ENCODE measurements at regions not wholly inside any gene's neighbourhood (a gene's known extent, or its start where the extent isn't known, plus 50 kb on each side); places are given as distances from the start of the nearest gene placed in this dataset.

- ChIA-PET CTCF (interaction anchor here (0.9 to 4.2 kb wide), 2 partner anchors 14 to 36 kb away, joined by 6 to 22 read pairs; no protein-coding TSS in a partner anchor), POLR2A (no interaction called here)
- no peak for TF ChIP-seq CTCF (IDR thresholded peaks at IDR 0.05; ENCODE audit: insufficient read depth, low read length, missing control alignments)
- no peak for DNase-seq (ENCODE audit: low read depth, low spot score)
- H3K4me3 ChIP-seq (ENCODE audit: low read depth, low read length): no peak overlapping the region
Measured at GRCh38 chr10:61176424-61176823, 232.4 kb upstream of the RHOBTB1 start.

- TF ChIP-seq CTCF (IDR thresholded peaks at IDR 0.05; ENCODE audit: insufficient read depth, low read length, missing control alignments): no peak
- peak; percentile 12 for DNase-seq (ENCODE audit: low read depth, low spot score)
- POLR2A ChIA-PET: no interaction called here
- CTCF ChIA-PET: interaction anchor here (1.0 to 4.2 kb wide), 4 partner anchors 9 to 971 kb away, joined by 3 to 22 read pairs (median 3); no protein-coding TSS in a partner anchor
- no peak overlapping the region for H3K4me3 ChIP-seq (ENCODE audit: low read depth, low read length)
Measured at GRCh38 chr10:61175316-61175715, 231.3 kb upstream of the RHOBTB1 start.

GRCh38 chr10:61173450-61173849, 229.5 kb upstream of the RHOBTB1 start:
- POLR2A ChIA-PET: no interaction called here
- CTCF ChIA-PET: no interaction called here
- no peak for TF ChIP-seq CTCF (IDR thresholded peaks at IDR 0.05; ENCODE audit: insufficient read depth, low read length, missing control alignments)
- no peak for DNase-seq (ENCODE audit: low read depth, low spot score)
- no peak overlapping the region for H3K4me3 ChIP-seq (ENCODE audit: low read depth, low read length)

- no peak for DNase-seq (ENCODE audit: low read depth, low spot score)
- POLR2A ChIA-PET: no interaction called here
- no peak overlapping the region for H3K4me3 ChIP-seq (ENCODE audit: low read depth, low read length)
- CTCF ChIA-PET: interaction anchor here (0.9 kb wide), 1 partner anchor 10 kb away, joined by 3 read pairs; no protein-coding TSS in a partner anchor
- no peak for TF ChIP-seq CTCF (IDR thresholded peaks at IDR 0.05; ENCODE audit: insufficient read depth, low read length, missing control alignments)
Measured at GRCh38 chr10:61172182-61172926, 228.4 kb upstream of the RHOBTB1 start.

GRCh38 chr10:61170594-61170993, 226.6 kb upstream of the RHOBTB1 start:
- H3K4me3 ChIP-seq (ENCODE audit: low read depth, low read length): no peak overlapping the region
- CTCF ChIA-PET: no interaction called here
- POLR2A ChIA-PET: no interaction called here
- TF ChIP-seq CTCF (IDR thresholded peaks at IDR 0.05; ENCODE audit: insufficient read depth, low read length, missing control alignments): no peak
- DNase-seq (ENCODE audit: low read depth, low spot score): no peak

- ChIA-PET CTCF (no interaction called here), POLR2A (no interaction called here)
- H3K4me3 ChIP-seq (ENCODE audit: low read depth, low read length): no peak overlapping the region
- TF ChIP-seq CTCF (IDR thresholded peaks at IDR 0.05; ENCODE audit: insufficient read depth, low read length, missing control alignments): no peak
- DNase-seq (ENCODE audit: low read depth, low spot score): no peak
Measured at GRCh38 chr10:61169294-61169693, 225.3 kb upstream of the RHOBTB1 start.

Measured in AG04449 (cell line).